ENCODE measurements at regions not wholly inside any gene's neighbourhood (a gene's known extent, or its start where the extent isn't known, plus 50 kb on each side); places are given as distances from the start of the nearest gene placed in this dataset.

- ChIA-PET CTCF (no interaction called here), POLR2A (no interaction called here)
Measured at GRCh38 chr6:168988801-168989200, 264.8 kb downstream of the THBS2 start.

- ChIA-PET POLR2A (no interaction called here), CTCF (no interaction called here)
Measured at GRCh38 chr6:168988280-168988679, 265.4 kb downstream of the THBS2 start.

DNA sequence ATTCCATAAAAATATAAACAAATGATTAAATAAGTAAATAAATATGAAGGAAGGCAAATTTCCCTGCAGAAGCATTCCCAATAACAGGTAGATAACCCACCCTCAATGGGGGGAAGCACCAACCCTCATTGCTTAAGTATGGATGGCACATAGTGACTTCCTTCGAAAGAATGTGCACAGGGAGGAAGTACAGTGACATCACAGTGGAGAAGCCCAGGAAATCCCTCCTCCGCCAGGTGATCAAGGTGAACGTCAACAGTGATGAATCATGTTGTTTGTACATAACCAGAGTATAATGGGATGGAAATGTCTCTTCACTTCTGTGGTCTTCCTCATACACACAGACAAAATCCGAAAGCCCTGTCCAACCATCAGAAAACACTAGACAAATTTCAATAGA lies 267.9 kb downstream of the THBS2 start:
- ChIA-PET CTCF (no interaction called here), POLR2A (no interaction called here)

DNA sequence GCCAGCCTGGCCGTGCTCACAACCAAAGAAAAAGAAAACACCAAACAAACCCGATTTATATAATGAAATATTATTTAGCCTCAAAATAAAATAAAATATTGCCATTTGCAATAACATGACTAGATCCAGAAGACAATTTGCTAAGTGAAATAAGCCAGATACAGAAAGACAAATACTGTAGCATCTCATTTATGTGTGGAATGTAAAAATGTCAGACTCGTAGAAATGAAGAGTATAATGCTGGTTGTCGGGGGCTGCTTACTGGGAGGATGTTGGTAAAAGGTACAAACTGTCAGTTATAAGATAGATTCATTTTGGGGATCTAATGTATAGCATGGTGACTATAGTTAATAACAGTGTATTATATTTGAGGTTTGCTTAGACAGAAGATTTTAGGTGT lies 269.7 kb downstream of the THBS2 start:
- ChIA-PET CTCF (no interaction called here), POLR2A (no interaction called here)

DNA sequence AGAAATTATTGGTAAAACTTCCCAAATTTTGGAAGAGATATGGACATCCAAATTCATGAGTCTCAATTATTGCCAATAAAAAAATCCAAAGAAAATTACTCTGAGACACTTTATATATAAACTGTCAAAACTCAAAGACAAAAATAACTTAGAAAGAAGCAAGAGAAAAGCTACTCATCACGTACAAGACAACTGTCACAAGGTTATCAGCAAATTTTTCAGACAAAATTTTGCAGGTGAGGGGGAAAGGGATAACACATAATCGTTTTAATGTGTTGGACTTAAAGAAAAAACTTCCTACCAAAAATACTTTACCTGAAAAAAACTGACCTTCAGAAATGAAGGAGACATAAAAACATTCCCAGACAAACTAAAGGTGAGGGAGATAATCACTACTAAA lies 272.5 kb downstream of the THBS2 start:
- ChIA-PET CTCF (no interaction called here), POLR2A (no interaction called here)

DNA sequence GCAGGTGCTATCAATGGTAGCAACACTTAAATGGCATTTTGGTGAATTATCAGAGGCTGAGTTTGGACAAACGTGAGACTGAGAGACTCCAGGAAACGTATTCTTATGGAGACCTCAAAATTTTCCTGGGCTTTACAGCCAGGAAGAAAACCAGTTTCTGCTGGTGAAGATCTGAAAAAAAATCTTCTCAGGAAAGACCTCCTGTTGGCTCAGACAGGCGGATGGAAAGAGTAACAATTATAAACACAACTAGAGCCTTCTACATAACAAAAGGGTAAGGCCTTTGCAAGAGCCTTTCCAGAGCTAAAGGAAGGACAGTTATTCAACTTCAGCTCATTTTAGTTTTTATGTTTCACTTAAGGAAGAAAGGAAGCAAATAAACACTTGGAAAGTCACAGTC lies 274.4 kb downstream of the THBS2 start:
- CTCF ChIA-PET: no interaction called here
- POLR2A ChIA-PET: interaction anchor here (0.6 kb wide), 1 partner anchor 87 kb away, joined by 4 read pairs; no protein-coding TSS in a partner anchor

GRCh38 chr6:168972128-168972527 lies 281.5 kb downstream of the THBS2 start:
- ChIA-PET POLR2A (no interaction called here), CTCF (no interaction called here)

DNA sequence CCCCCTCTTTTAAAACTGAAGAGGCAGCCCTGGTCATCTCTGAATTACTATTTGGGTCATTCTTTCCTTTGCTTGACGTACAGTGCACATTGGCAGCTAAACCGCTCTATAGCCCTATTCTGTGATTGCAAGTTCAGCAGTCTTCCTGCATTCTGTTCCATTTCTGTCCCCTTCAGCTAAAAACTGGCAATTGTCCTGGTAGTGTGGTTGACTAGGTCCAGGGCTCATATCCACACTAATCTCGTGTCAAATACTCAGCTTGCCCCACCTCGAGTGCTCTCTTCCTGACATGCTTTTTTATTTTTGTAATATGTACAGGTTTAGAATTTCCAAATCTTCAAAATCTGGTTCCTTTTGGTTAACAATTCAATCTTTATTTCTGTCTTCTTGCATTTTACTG lies 282.1 kb downstream of the THBS2 start:
- CTCF ChIA-PET: no interaction called here
- POLR2A ChIA-PET: no interaction called here

- CTCF ChIA-PET: no interaction called here
- POLR2A ChIA-PET: no interaction called here
Measured at GRCh38 chr6:168968801-168969200, 284.8 kb downstream of the THBS2 start.

DNA sequence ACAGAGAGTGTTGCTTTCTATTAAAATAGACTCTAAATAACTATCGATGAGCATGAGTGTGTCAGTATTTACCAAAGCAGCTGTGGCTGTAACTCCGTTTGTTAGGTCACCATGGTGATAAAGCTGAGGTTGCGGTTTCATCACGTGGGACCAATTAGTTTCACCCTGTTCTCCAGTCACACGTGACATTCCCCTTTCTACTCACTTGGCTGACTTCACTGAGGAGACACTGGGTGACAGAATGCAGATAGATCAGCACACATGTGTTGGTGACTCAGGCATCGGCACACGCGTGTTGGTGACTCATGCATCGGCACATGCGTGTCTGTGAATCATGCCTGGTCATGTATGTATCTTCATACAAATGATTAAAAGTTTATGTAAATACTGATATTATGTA lies 285.4 kb downstream of the THBS2 start:
- POLR2A ChIA-PET: no interaction called here
- CTCF ChIA-PET: no interaction called here

GRCh38 chr6:168967281-168967925 lies 286.2 kb downstream of the THBS2 start:
- ChIA-PET CTCF (no interaction called here), POLR2A (no interaction called here)

- POLR2A ChIA-PET: no interaction called here
- CTCF ChIA-PET: no interaction called here
Measured at GRCh38 chr6:168964138-168964835, 289.4 kb downstream of the THBS2 start.

DNA sequence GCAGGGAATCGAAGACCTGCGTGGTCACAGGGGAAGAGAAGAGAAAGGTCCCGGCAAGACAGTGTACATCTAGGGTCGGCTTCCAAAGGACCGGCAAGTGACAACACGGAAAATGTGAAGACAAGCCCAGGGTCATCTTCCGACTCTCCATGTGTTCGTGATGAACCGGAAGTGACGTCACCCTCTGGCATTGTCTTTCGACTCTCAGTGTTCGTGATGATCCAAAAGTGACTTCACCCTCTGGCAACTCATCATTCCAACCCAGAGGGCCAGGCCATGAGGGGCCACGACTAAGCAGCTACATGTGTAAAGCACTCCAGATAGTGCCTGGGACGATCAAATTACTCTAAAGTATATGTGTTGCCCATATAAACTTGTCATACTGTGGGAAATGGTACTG lies 290.8 kb downstream of the THBS2 start:
- POLR2A ChIA-PET: no interaction called here
- CTCF ChIA-PET: no interaction called here

DNA sequence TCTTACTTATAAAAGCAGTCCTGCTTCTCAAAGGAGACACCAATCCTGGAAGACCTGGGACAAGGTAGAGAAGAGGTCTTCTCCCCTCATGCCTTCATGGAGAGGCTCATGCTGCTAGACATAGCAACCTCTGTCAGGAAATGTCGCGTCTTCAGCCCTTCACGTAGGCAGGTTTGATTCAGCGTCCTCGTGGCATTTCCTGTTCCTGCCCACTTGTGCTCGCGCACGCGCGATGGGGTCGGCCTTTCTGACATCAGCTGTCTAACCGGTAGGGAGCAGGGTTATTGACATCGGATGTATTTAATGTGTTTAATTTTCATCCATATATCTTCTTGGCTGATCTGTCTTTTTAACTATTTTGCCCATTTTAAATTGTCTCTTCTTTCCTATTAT lies 292.4 kb downstream of the THBS2 start:
- CTCF ChIA-PET: no interaction called here
- POLR2A ChIA-PET: no interaction called here

- ChIA-PET POLR2A (no interaction called here), CTCF (no interaction called here)
Measured at GRCh38 chr6:168960551-168961263, 292.9 kb downstream of the THBS2 start.

DNA sequence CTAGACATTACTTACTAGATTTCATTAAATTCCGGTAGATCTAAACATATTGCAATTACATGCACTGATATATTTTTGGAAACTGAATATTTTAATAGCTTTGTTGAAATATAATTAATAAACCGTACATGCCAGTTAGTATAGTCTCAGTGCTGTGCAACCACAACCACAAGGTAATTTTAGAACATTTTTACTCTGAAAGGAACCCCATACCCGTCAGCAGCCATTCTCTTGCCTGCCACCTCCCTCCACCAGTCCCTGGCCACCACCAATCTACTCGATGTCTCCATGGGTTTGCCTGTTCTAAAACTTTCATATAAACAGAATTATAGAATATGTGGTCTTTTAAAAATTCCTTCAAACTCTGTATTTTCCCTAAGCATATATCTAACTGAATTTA lies 293.9 kb downstream of the THBS2 start:
- POLR2A ChIA-PET: no interaction called here
- CTCF ChIA-PET: no interaction called here

- POLR2A ChIA-PET: no interaction called here
- CTCF ChIA-PET: interaction anchor here (1.0 kb wide), 1 partner anchor 167 kb away, joined by 3 read pairs; no protein-coding TSS in a partner anchor
Measured at GRCh38 chr6:168956884-168957730, 296.5 kb downstream of the THBS2 start.

DNA sequence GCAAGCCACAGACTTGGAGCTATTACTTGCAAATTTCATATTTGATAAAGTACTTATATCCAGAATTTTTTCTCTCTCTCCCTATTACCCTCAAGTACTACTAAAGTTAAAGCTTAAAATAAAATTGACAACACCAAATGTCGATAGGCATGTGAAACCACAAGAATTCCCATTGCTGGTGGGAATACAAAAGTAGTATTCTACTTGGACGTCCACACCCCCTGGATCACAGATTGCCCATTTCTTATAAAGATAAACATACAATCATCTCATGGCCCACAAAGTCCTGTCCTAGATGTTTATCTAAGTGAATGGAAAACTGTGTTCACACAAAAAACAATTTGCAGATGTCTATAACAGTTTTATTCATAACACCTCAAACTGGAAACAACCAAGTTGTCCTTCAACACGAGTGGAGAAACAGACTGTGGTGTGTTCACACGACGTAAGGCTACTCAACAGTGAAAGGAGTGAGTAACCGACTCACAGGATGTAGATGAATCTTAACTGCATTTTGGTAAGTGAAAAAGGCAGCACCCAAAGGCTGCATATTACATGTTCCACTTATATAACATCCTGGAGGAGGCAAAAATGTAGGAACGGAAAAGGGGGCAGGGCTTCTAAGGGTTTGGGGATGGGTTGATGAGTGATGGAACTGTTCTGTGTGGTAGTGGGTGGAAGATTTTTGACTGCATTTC lies 297.4 kb downstream of the THBS2 start:
- POLR2A ChIA-PET: no interaction called here
- CTCF ChIA-PET: interaction anchor here (1.0 kb wide), 1 partner anchor 168 kb away, joined by 3 read pairs; no protein-coding TSS in a partner anchor

DNA sequence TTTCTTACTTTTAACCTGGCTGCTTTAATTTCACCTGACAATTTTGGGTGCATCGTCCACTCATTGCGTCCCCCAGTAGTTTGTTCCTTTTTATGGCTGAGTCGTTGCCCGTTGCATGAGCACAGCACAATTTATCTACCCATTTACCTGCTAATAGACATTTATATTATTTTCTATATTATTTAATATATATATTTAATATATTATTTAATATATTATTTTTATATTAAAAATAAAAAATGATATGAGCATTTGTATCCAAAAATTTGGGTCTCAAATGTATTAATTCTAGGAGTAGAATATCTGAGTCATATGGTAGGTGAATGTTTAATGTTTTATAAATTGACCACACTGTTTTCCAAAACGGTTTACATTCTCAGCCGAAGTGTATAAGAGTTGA lies 300.2 kb downstream of the THBS2 start:
- CTCF ChIA-PET: no interaction called here
- POLR2A ChIA-PET: no interaction called here

GRCh38 chr6:168951217-168951616 lies 302.4 kb downstream of the THBS2 start:
- CTCF ChIA-PET: no interaction called here
- POLR2A ChIA-PET: no interaction called here

Measured in activated CD8-positive, alpha-beta memory T cell treated with anti-CD3 and anti-CD28 coated beads for 36 hours (primary cell).